IMR-90 (cell line): ENCODE measurements at regions not wholly inside any gene's neighbourhood (a gene's known extent, or its start where the extent isn't known, plus 50 kb on each side); places are given as distances from the start of the nearest gene placed in this dataset.

Experiments used
- ATAC-seq: fragments of 200-7000 bp; cut with Tn5 transposase; 2 replicates; pipeline ENCODE4 v1.9.1; 2020; ENCODE audit warnings: low read depth, mild to moderate bottlenecking, moderate library complexity
- BruUV-seq: library from RNA; stranded (reverse); fragments of 400-500 nt; replicated peaks from 2 replicates; lab custom pipeline; 2021; lab: Mats Ljungman, UMichigan
- CTCF ChIA-PET: fragments of 300-600 bp; formaldehyde crosslinking; extraction: SDS; loops from one replicate; lab custom pipeline; 2021; ENCODE audit warnings: antibody characterized with exemption; lab: Yijun Ruan, JAX
- POLR2A ChIA-PET: fragments of 300-600 bp; sonication (Branson Sonifier 250); formaldehyde crosslinking; loops from one replicate; lab custom pipeline; 2022; ENCODE audit warnings: antibody characterized with exemption; ENCODE audit not compliant: unreplicated experiment; lab: Charles Lee
- DNase-seq: peaks from one replicate; pipeline ENCODE4 v3.0.0; 2013
- H2AFZ ChIP-seq: replicated peaks from 2 replicates; pipeline ENCODE3; 2013; ENCODE audit warnings: low read length, mild to moderate bottlenecking; ENCODE audit not compliant: poor library complexity
- H2AK5ac ChIP-seq: 2 replicates; pipeline ENCODE4 v1.6.1; 2013; ENCODE audit warnings: low read depth, low read length, inconsistent platforms
- H2AK9ac ChIP-seq: replicated peaks from 2 replicates; pipeline ENCODE3; 2013; ENCODE audit warnings: mild to moderate bottlenecking, low read depth, low read length, moderate library complexity; ENCODE audit not compliant: poor library complexity
- H2BK120ac ChIP-seq: 2 replicates; pipeline ENCODE4 v1.6.1; 2013; ENCODE audit warnings: low read depth, low read length, inconsistent platforms
- H2BK15ac ChIP-seq: 3 replicates; pipeline ENCODE4 v1.6.1; 2013; ENCODE audit warnings: low read depth, low read length, inconsistent platforms
- H2BK20ac ChIP-seq: 2 replicates; pipeline ENCODE4 v1.6.1; 2013; ENCODE audit warnings: low read depth, mild to moderate bottlenecking, inconsistent platforms, low read length, moderate library complexity
- H2BK5ac ChIP-seq: 2 replicates; pipeline ENCODE4 v1.6.1; 2013; ENCODE audit warnings: mild to moderate bottlenecking, low read depth, low read length, inconsistent platforms; ENCODE audit not compliant: poor library complexity, severe bottlenecking
- H3K14ac ChIP-seq: replicated peaks from 2 replicates; pipeline ENCODE4 v1.6.1; 2013; ENCODE audit warnings: low read depth, low read length, inconsistent platforms
- H3K18ac ChIP-seq: 2 replicates; pipeline ENCODE4 v1.6.1; 2013; ENCODE audit warnings: low read depth, low read length, control low read depth
- H3K23ac ChIP-seq: 2 replicates; pipeline ENCODE4 v1.6.1; 2013; ENCODE audit warnings: low read depth, low read length, inconsistent platforms
- H3K27ac ChIP-seq: 2 replicates; pipeline ENCODE4 v1.5.1; 2013; ENCODE audit warnings: mild to moderate bottlenecking, control low read depth, low read length; ENCODE audit not compliant: insufficient read depth
- H3K27me3 ChIP-seq: 2 replicates; pipeline ENCODE4 v1.6.1; 2013; ENCODE audit warnings: low read length; ENCODE audit not compliant: control insufficient read depth, insufficient read depth
- H3K36me3 ChIP-seq: 2 replicates; pipeline ENCODE4 v1.6.1; 2013; ENCODE audit warnings: low read length, mixed read lengths; ENCODE audit not compliant: control insufficient read depth, insufficient read depth
- H3K4ac ChIP-seq: 2 replicates; pipeline ENCODE4 v1.6.1; 2013; ENCODE audit warnings: low read depth, low read length, inconsistent platforms
- H3K4me1 ChIP-seq: 2 replicates; pipeline ENCODE4 v1.6.1; 2013; ENCODE audit warnings: low read length, mixed read lengths; ENCODE audit not compliant: control insufficient read depth, insufficient read depth
- H3K4me2 ChIP-seq: 2 replicates; pipeline ENCODE4 v1.6.1; 2013; ENCODE audit warnings: low read depth, mild to moderate bottlenecking, control low read depth, low read length, moderate library complexity
- H3K4me3 ChIP-seq: 2 replicates; pipeline ENCODE4 v1.5.1; 2013; ENCODE audit warnings: low read depth, mild to moderate bottlenecking, control low read depth, low read length, moderate library complexity; ENCODE audit not compliant: insufficient read depth
- H3K56ac ChIP-seq: 2 replicates; pipeline ENCODE4 v1.6.1; 2013; ENCODE audit warnings: low read length, inconsistent platforms; ENCODE audit not compliant: insufficient read depth; ENCODE audit errors: extremely low read depth
- H3K79me1 ChIP-seq, 2 experiments: 2 replicates each; pipeline ENCODE4 v1.6.1; 2013; ENCODE audit warnings: low read length in 2 of 2, inconsistent platforms in 1 of 2, low read depth in 1 of 2
- H3K9ac ChIP-seq: 2 replicates; pipeline ENCODE4 v1.6.1; 2013; ENCODE audit warnings: low read depth, low read length, control low read depth
- H3K9me1 ChIP-seq: 2 replicates; pipeline ENCODE4 v1.6.1; 2013; ENCODE audit warnings: low read length, inconsistent platforms; ENCODE audit not compliant: insufficient read depth
- H3K9me3 ChIP-seq: 2 replicates; pipeline ENCODE4 v1.6.1; 2013; ENCODE audit warnings: low read length; ENCODE audit not compliant: control insufficient read depth, insufficient read depth
- H4K20me1 ChIP-seq: 2 replicates; pipeline ENCODE4 v1.6.1; 2013; ENCODE audit warnings: low read length, inconsistent platforms; ENCODE audit not compliant: insufficient read depth
- H4K5ac ChIP-seq: 2 replicates; pipeline ENCODE4 v1.6.1; 2013; ENCODE audit warnings: mild to moderate bottlenecking, low read depth, low read length, control low read depth
- H4K8ac ChIP-seq, 2 experiments: 2 replicates each; pipeline ENCODE4 v1.6.1; 2013; ENCODE audit warnings: low read depth in 2 of 2, low read length in 2 of 2, control low read depth in 1 of 2, inconsistent platforms in 1 of 2
- H4K91ac ChIP-seq: 2 replicates; pipeline ENCODE4 v1.6.1; 2013; ENCODE audit warnings: low read depth, low read length, inconsistent platforms; ENCODE audit not compliant: insufficient read depth
- CEBPB ChIP-seq: IDR thresholded peaks from 2 replicates; pipeline ENCODE4 v1.6.1; 2012; ENCODE audit warnings: low read depth, low read length, improper control_type of control experiment
- ELK1 ChIP-seq: fragments of 150-350 bp; IDR thresholded peaks from 2 replicates; pipeline ENCODE4 v1.6.1; 2016; ENCODE audit warnings: low read depth, mild to moderate bottlenecking, low read length, moderate library complexity, borderline replicate concordance
- FOS ChIP-seq: fragments of 150-350 bp; IDR thresholded peaks from 2 replicates; pipeline ENCODE4 v1.6.1; 2016; ENCODE audit warnings: low read depth, low read length
- MAZ ChIP-seq: IDR thresholded peaks from 2 replicates; pipeline ENCODE4 v1.6.1; 2012; ENCODE audit warnings: low read depth, mild to moderate bottlenecking, low read length, improper control_type of control experiment, moderate library complexity, borderline replicate concordance
- SMC3 ChIP-seq: fragments of 150-350 bp; IDR thresholded peaks from 2 replicates; pipeline ENCODE4 v1.6.1; 2016; ENCODE audit warnings: low read depth, mild to moderate bottlenecking, antibody characterized with exemption, low read length, moderate library complexity
- WGBS, 2 experiments: methylation state at CpG; one replicate each; pipeline versions ENCODE4 v1.1.5 to v1.1.7; 2013; ENCODE audit warnings: missing lambda C conversion rate in 2 of 2; ENCODE audit not compliant: insufficient read length in 1 of 2; ENCODE audit errors: extremely low coverage in 2 of 2; 5-methylcytosine and 5-hydroxymethylcytosine counted together
- dilution Hi-C: fragments of 300-500 bp; cut with HindIII; formaldehyde crosslinking; loops from one replicate; pipeline ENCODE4 v1.14.3; 2018; ENCODE audit warnings: low sequenced_read_pairs; ENCODE audit not compliant: unreplicated experiment
- in situ Hi-C: fragments of 300-500 bp; cut with MboI; formaldehyde crosslinking; loops from 3 replicates; pipeline ENCODE4 v1.14.3; 2019; ENCODE audit warnings: low sequenced_read_pairs, inconsistent platforms, mixed read lengths
- intact Hi-C: fragments of 100-400 bp; cut with micrococcal nuclease; formaldehyde crosslinking; loops from 2 replicates; pipeline ENCODE4 v1.10.0; 2022

GRCh38 chr6:5838656-5839396 is 167.9 kb downstream of the NRN1 start:
- DNase-seq (no peak), ATAC-seq (no peak)
- no peak overlapping the region for H3K23ac ChIP-seq
- H3K9me1 ChIP-seq = no peaks in the 10 kb centered on the region
- no peak overlapping the region for H3K4me2 ChIP-seq
- H2BK120ac ChIP-seq = no peak overlapping the region
- no peaks in the 10 kb centered on the region for H3K79me1 ChIP-seq
- H3K4me1 ChIP-seq = no peaks in the 10 kb centered on the region
- H2AK5ac ChIP-seq = no peak overlapping the region
- no peak overlapping the region for H3K9ac ChIP-seq
- 64% methylated on average over 6 of the region's 8 CpGs; no CpG with 5 or more reads in 1 of the 2 experiments for WGBS, 2 experiments
- no peak overlapping the region for H3K14ac ChIP-seq
- no peak overlapping the region for H3K27ac ChIP-seq
- H3K9me3 ChIP-seq = peaks cover 5% of the 10 kb centered on the region; the same call in 1 of the 2 replicates
- no peak overlapping the region for H4K8ac ChIP-seq
- CTCF ChIA-PET = no interaction called here
- no peaks in the 10 kb centered on the region for H4K20me1 ChIP-seq
- H2BK5ac ChIP-seq = no peak overlapping the region
- no peak overlapping the region for H2BK20ac ChIP-seq
- TF ChIP-seq SMC3 = no peak
- TF ChIP-seq MAZ = no peak
- no peak for TF ChIP-seq ELK1
- TF ChIP-seq CEBPB = no peak
- TF ChIP-seq FOS = no peak
- H3K4me3 ChIP-seq = no peak overlapping the region
- H2AK9ac ChIP-seq = no peak overlapping the region
- BruUV-seq = no TSS peak
- H3K56ac ChIP-seq = no peak overlapping the region
- POLR2A ChIA-PET = no interaction called here
- H2AFZ ChIP-seq = no peak overlapping the region
- H4K91ac ChIP-seq = no peak overlapping the region
- no peak overlapping the region for H3K4ac ChIP-seq
- H3K27me3 ChIP-seq = no peaks in the 10 kb centered on the region
- intact Hi-C loops (no loop called here), dilution Hi-C loops (no loop called here), in situ Hi-C loops (no loop called here)
- no peaks in the 10 kb centered on the region for H3K36me3 ChIP-seq
- no peak overlapping the region for H2BK15ac ChIP-seq
- H4K5ac ChIP-seq = no peak overlapping the region
- H3K18ac ChIP-seq = no peak overlapping the region
